GM23248 (cell line): ENCODE measurements at regions not wholly inside any gene's neighbourhood (a gene's known extent, or its start where the extent isn't known, plus 50 kb on each side); places are given as distances from the start of the nearest gene placed in this dataset.
A peak's percentile ranks its signal among the peaks of the same experiment; 100 is the strongest.

Experiments
- DNase-seq: peaks from one replicate; pipeline ENCODE4 v3.0.0-alpha.2; 2015
- H2AFZ ChIP-seq: fragments of 200-600 bp; sonication (generic); 2 replicates; pipeline ENCODE4 v1.6.1; 2016; ENCODE audit warnings: antibody characterized with exemption
- H3F3A ChIP-seq: fragments of 200-600 bp; sonication (generic); 2 replicates; pipeline ENCODE4 v1.6.1; 2016; ENCODE audit warnings: mild to moderate bottlenecking, antibody characterized with exemption, mixed run types; ENCODE audit not compliant: insufficient read depth
- H3K27ac ChIP-seq: fragments of 200-600 bp; sonication (generic); 2 replicates; pipeline ENCODE4 v1.5.1; 2016; ENCODE audit warnings: mild to moderate bottlenecking
- H3K27me3 ChIP-seq: fragments of 200-600 bp; sonication (generic); replicated peaks from 2 replicates; pipeline ENCODE4 v1.6.1; 2016; ENCODE audit warnings: mild to moderate bottlenecking; ENCODE audit not compliant: insufficient read depth
- H3K36me3 ChIP-seq: fragments of 200-600 bp; sonication (generic); 2 replicates; pipeline ENCODE4 v1.6.1; 2016; ENCODE audit warnings: low read depth, mild to moderate bottlenecking
- H3K4me1 ChIP-seq: fragments of 200-600 bp; sonication (generic); 2 replicates; pipeline ENCODE4 v1.6.1; 2016; ENCODE audit warnings: mild to moderate bottlenecking; ENCODE audit not compliant: insufficient read depth
- H3K4me2 ChIP-seq: fragments of 200-600 bp; sonication (generic); one replicate; pipeline ENCODE4 v1.6.1; 2016; ENCODE audit warnings: mild to moderate bottlenecking; ENCODE audit not compliant: unreplicated experiment
- H3K4me3 ChIP-seq: fragments of 200-600 bp; sonication (generic); 2 replicates; pipeline ENCODE4 v1.5.1; 2016; ENCODE audit warnings: mild to moderate bottlenecking
- H3K79me2 ChIP-seq: fragments of 200-600 bp; sonication (generic); 2 replicates; pipeline ENCODE4 v1.6.1; 2016; ENCODE audit warnings: mild to moderate bottlenecking; ENCODE audit not compliant: insufficient read depth
- H3K9ac ChIP-seq: fragments of 200-600 bp; sonication (generic); 2 replicates; pipeline ENCODE4 v1.6.1; 2016; ENCODE audit warnings: mild to moderate bottlenecking
- H3K9me2 ChIP-seq: fragments of 200-600 bp; sonication (generic); 2 replicates; pipeline ENCODE4 v1.6.1; 2016; ENCODE audit warnings: mixed run types, mild to moderate bottlenecking, moderate library complexity; ENCODE audit not compliant: insufficient read depth
- H3K9me3 ChIP-seq: fragments of 200-600 bp; sonication (generic); one replicate; pipeline ENCODE4 v1.6.1; 2017; ENCODE audit warnings: low read depth
- H4K20me1 ChIP-seq: fragments of 200-600 bp; sonication (generic); 2 replicates; pipeline ENCODE4 v1.6.0; 2016; ENCODE audit not compliant: insufficient read depth
- EZH2 ChIP-seq: fragments of 200-600 bp; sonication (generic); IDR thresholded peaks from 2 replicates; pipeline ENCODE4 v1.6.1; 2018; ENCODE audit warnings: antibody characterized with exemption, mild to moderate bottlenecking; ENCODE audit not compliant: insufficient read depth, poor library complexity, severe bottlenecking
- EZH2phosphoT487 ChIP-seq: fragments of 200-600 bp; sonication (generic); IDR thresholded peaks from 2 replicates; pipeline ENCODE4 v1.6.1; 2018; ENCODE audit warnings: antibody characterized with exemption, moderate library complexity, mild to moderate bottlenecking, low read depth; ENCODE audit not compliant: insufficient read depth
- WGBS, 2 experiments: methylation state at CpG; one replicate each; pipeline ENCODE4 v1.1.6; 2015 to 2017; ENCODE audit warnings: low lambda C conversion rate in 2 of 2, low coverage in 1 of 2; ENCODE audit errors: missing lambda C conversion rate in 2 of 2; 5-methylcytosine and 5-hydroxymethylcytosine counted together
- in situ Hi-C: fragments of 300-500 bp; cut with MboI; formaldehyde crosslinking; loops from 2 replicates; pipeline ENCODE4 v1.15.0; 2020

DNA sequence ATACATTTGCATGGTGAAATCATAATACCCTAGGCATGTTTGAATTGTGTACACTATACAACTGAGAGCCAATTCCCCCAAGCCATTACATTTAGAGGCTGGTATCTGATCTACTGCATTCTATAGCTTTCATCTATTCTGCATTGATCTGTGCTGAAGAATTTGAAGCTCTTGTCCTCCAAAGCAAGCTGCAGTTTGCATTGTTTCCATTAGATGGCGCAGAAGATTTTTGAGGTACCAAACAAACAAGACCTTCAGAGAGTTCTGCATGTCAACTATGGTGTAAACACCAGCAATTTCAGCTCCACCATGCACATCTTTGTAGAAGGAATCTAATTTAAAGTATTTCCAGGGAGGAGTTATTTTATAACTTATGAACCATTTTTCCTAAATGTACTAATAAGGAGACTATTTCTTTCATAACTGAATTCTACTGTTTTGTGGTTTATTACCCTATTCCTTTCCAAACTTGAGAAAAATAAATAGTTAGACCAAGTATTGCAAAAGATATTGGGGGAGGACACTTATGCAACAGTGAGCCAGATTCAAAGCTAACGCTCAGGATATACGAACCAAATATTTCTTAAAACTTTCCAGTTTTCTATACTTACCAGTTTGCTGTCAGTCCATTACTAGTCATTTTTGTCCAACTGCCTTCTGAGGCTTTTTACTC lies 761.8 kb upstream of the ACVR2A start:
- H3K9me2 ChIP-seq = no peaks in the 10 kb centered on the region
- H3K27ac ChIP-seq = no peak overlapping the region
- peak; percentile 72 for DNase-seq
- no peaks in the 10 kb centered on the region for H4K20me1 ChIP-seq
- peak overlapping the region; percentile 2 for H3K4me2 ChIP-seq
- H2AFZ ChIP-seq = peak overlapping the region; percentile 36
- H3K4me3 ChIP-seq = no peak overlapping the region
- 1% methylated on average over 3 of the region's 3 CpGs for WGBS, 2 experiments
- H3K9ac ChIP-seq = no peak overlapping the region
- H3F3A ChIP-seq = peaks cover 13% of the 10 kb centered on the region; the same call in 1 of the 2 replicates
- no peak for TF ChIP-seq EZH2phosphoT487
- TF ChIP-seq EZH2 = no peak
- in situ Hi-C loops = loop anchor here (25.0 kb wide), 1 partner anchor 829 kb away; no protein-coding TSS in a partner anchor
- no peaks in the 10 kb centered on the region for H3K9me3 ChIP-seq
- H3K36me3 ChIP-seq = no peaks in the 10 kb centered on the region
- peaks cover 25% of the 10 kb centered on the region for H3K4me1 ChIP-seq
- no peaks in the 10 kb centered on the region for H3K27me3 ChIP-seq
- H3K79me2 ChIP-seq = no peaks in the 10 kb centered on the region

DNA sequence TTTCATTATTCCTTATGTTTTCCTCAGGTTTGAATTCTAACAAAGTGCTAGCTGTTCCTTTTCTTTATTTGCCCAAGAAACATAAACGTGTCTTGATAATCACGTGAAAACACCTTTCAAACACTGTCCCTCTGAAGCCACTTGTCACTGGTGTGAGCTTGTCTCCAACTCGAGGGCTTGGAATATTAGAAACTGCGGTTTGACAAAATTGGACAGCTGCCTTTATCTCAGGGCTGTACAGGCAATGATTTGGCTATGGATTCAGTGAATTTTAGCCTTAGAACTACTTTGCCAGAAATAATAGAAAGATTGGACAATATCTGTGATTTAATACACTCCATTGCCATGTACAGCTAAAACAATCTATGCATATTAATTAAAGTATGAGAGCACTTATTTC lies 763.0 kb upstream of the ACVR2A start:
- no peak for DNase-seq
- no peaks in the 10 kb centered on the region for H3K36me3 ChIP-seq
- in situ Hi-C loops = loop anchor here (25.0 kb wide), 1 partner anchor 830 kb away; no protein-coding TSS in a partner anchor
- no peaks in the 10 kb centered on the region for H3K9me3 ChIP-seq
- no peak for TF ChIP-seq EZH2phosphoT487
- no peak for TF ChIP-seq EZH2
- H3K27ac ChIP-seq = no peak overlapping the region
- H3F3A ChIP-seq = peaks cover 15% of the 10 kb centered on the region; the same call in 1 of the 2 replicates
- 16% methylated on average over 4 of the region's 4 CpGs for WGBS, 2 experiments
- no peaks in the 10 kb centered on the region for H4K20me1 ChIP-seq
- H3K27me3 ChIP-seq = no peaks in the 10 kb centered on the region
- H3K9ac ChIP-seq = no peak overlapping the region
- H3K4me2 ChIP-seq = no peak overlapping the region
- H3K4me1 ChIP-seq = peaks cover 28% of the 10 kb centered on the region
- H2AFZ ChIP-seq = no peak overlapping the region
- H3K4me3 ChIP-seq = no peak overlapping the region
- H3K9me2 ChIP-seq = no peaks in the 10 kb centered on the region
- no peaks in the 10 kb centered on the region for H3K79me2 ChIP-seq

DNA sequence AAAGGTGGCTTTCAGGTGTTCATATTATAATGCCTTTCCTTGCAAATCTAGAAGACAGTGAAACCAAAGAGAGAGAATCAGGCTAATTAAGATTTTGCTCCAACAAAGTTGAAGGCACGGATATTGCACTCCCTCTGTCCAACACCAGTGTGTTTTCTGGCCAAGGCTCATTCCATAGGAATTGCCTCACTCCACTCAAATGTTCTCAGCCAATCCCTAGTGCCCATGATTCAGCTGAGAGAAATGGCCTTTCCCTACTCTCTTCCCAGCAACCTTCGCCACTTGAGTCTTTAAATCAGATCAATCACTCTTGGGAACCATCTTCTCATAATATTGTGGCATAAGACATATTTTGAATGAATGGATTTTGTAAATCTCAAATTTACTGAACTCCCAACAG lies 768.2 kb upstream of the ACVR2A start:
- Histone ChIP-seq H3K79me2 (no peaks in the 10 kb centered on the region), H3K36me3 (no peaks in the 10 kb centered on the region), H2AFZ (peak overlapping the region; percentile 44), H3K9me2 (no peaks in the 10 kb centered on the region; the same call in 1 of the 2 replicates), H3K4me3 (no peak overlapping the region), H3K27ac (no peak overlapping the region), H3K4me2 (peak overlapping the region; percentile 57), H4K20me1 (no peaks in the 10 kb centered on the region), H3K4me1 (peaks cover 13% of the 10 kb centered on the region), H3K27me3 (no peaks in the 10 kb centered on the region), H3K9ac (no peak overlapping the region), H3F3A (peaks cover 9% of the 10 kb centered on the region; the same call in 1 of the 2 replicates), H3K9me3 (no peaks in the 10 kb centered on the region)
- in situ Hi-C loops = loop anchor here (25.0 kb wide), 1 partner anchor 836 kb away; no protein-coding TSS in a partner anchor
- no peak for TF ChIP-seq EZH2phosphoT487
- WGBS, 2 experiments = 25 to 31% methylated on average over 2 of the region's 2 CpGs
- peak; percentile 74 for DNase-seq

DNA sequence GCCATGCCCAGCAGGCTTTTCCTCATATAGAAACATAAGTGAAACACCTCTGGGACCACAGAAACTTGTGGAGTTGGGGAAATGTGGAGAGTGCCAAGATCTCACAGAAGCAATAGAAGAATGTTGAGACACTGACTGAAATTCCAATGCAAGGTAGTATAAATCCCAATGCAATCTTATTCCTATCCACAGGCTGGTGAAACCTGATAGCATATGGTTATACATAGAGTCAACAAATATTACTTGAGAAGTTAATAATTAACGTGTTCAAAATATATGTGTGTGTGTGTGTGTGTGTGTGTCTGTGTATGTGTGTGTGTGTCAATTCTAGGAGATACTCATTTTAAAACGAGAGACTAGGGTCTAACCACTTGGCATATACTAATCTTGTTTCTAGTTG lies 776.8 kb upstream of the ACVR2A start:
- 46 to 65% methylated on average over 2 of the region's 2 CpGs for WGBS, 2 experiments
- Histone ChIP-seq H3K9me3 (no peaks in the 10 kb centered on the region), H3K4me1 (no peaks in the 10 kb centered on the region), H3K4me3 (no peak overlapping the region), H3K79me2 (no peaks in the 10 kb centered on the region), H3K4me2 (no peak overlapping the region), H3K9ac (no peak overlapping the region), H3F3A (no peaks in the 10 kb centered on the region), H3K27ac (no peak overlapping the region), H3K9me2 (no peaks in the 10 kb centered on the region; the same call in 1 of the 2 replicates), H4K20me1 (no peaks in the 10 kb centered on the region), H3K36me3 (no peaks in the 10 kb centered on the region), H3K27me3 (no peaks in the 10 kb centered on the region), H2AFZ (no peak overlapping the region)
- DNase-seq = no peak
- in situ Hi-C loops = no loop called here
- no peak for TF ChIP-seq EZH2

DNA sequence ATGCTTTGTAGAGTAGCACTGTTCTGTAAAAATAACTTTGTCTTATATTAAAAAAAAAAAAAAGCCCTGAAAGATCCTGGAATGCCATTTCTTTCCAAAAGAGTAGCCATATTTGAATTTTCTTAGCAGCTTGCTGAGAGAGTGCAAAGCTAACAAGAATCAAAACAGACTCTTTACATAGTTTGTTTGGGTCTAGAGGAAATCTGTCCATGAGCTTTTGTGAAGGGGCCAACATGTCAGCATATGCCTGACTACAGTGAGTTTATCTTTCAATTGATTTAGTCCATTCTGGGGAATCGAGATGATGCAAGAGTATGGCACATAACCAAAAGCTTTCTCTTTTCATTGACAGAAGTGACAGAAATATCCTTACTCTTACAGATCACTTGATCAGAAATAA lies 777.7 kb upstream of the ACVR2A start:
- Histone ChIP-seq H2AFZ (no peak overlapping the region), H3K9ac (no peak overlapping the region), H4K20me1 (no peaks in the 10 kb centered on the region), H3K36me3 (no peaks in the 10 kb centered on the region), H3K4me3 (no peak overlapping the region), H3K79me2 (no peaks in the 10 kb centered on the region), H3K27me3 (no peaks in the 10 kb centered on the region), H3K9me2 (no peaks in the 10 kb centered on the region), H3F3A (no peaks in the 10 kb centered on the region), H3K4me1 (no peaks in the 10 kb centered on the region), H3K4me2 (no peak overlapping the region), H3K9me3 (no peaks in the 10 kb centered on the region), H3K27ac (no peak overlapping the region)
- in situ Hi-C loops = no loop called here
- TF ChIP-seq EZH2 = no peak
- TF ChIP-seq EZH2phosphoT487 = no peak
- WGBS, 2 experiments = 65 to 67% methylated on average over 1 of the region's 1 CpG
- no peak for DNase-seq
